Sigmoid colon (tissue), 6 donors: ENCODE measurements at regions not wholly inside any gene's neighbourhood (a gene's known extent, or its start where the extent isn't known, plus 50 kb on each side); places are given as distances from the start of the nearest gene placed in this dataset.

Experiments
- DNase-seq: peaks from one replicate; pipeline ENCODE4 v3.0.0-alpha.2; 2019
- H3K27ac ChIP-seq, 4 donors: fragments of 200-600 bp; sonication (generic); one replicate each; pipeline ENCODE4 v1.5.1; 2016 to 2019; ENCODE audit warnings: mild to moderate bottlenecking in 1 of 4
- H3K27me3 ChIP-seq, 3 donors: fragments of 200-600 bp; sonication (generic); one replicate each; pipeline ENCODE4 v1.5.1; 2019; ENCODE audit warnings: mild to moderate bottlenecking in 1 of 3
- H3K36me3 ChIP-seq, 4 donors: fragments of 200-600 bp; sonication (generic); one replicate each; pipeline ENCODE4 v1.5.1; 2016 to 2019
- H3K4me1 ChIP-seq, 4 donors: fragments of 200-600 bp; sonication (generic); one replicate each; pipeline ENCODE4 v1.5.1; 2017 to 2019
- H3K4me3 ChIP-seq, 4 donors: fragments of 200-600 bp; sonication (generic); one replicate each; pipeline ENCODE4 v1.5.1; 2017 to 2019; ENCODE audit warnings: mild to moderate bottlenecking in 2 of 4, moderate library complexity in 1 of 4
- H3K9me3 ChIP-seq, 4 donors: fragments of 200-600 bp in 3 of 4; sonication (generic) in 3 of 4; one replicate each; pipeline versions ENCODE4 v1.5.1 to v1.6.1; 2013 to 2019
- CTCF ChIP-seq, 4 experiments: fragments of 450-650 bp in 3 of 4; fragments of 200-600 bp in 1 of 4; IDR thresholded peaks; one replicate each; pipeline ENCODE4 v1.5.1; 2016 to 2019; ENCODE audit warnings: antibody characterized with exemption in 4 of 4, mild to moderate bottlenecking in 3 of 4, moderate library complexity in 2 of 4
- EP300 ChIP-seq, 4 donors: sonication (generic); formaldehyde crosslinking; IDR thresholded peaks; one replicate each; pipeline ENCODE4 v1.6.1; 2017; ENCODE audit warnings: antibody characterized with exemption in 4 of 4
- POLR2A ChIP-seq, 2 donors: fragments of 450-650 bp; IDR thresholded peaks; one replicate each; pipeline ENCODE4 v1.6.1; 2016; ENCODE audit warnings: antibody characterized with exemption in 2 of 2, mild to moderate bottlenecking in 2 of 2, moderate library complexity in 2 of 2
- POLR2AphosphoS5 ChIP-seq, 4 donors: sonication (generic); formaldehyde crosslinking; IDR thresholded peaks; one replicate each; pipeline ENCODE4 v1.6.1; 2017; ENCODE audit warnings: antibody characterized with exemption in 4 of 4
- WGBS, 2 donors: extraction: QIAGEN DNeasy Blood & Tissue Kit; methylation state at CpG; one replicate each; pipeline ENCODE4 v1.1.7; 2013; 5-methylcytosine and 5-hydroxymethylcytosine counted together
- intact Hi-C: fragments of 100-400 bp; cut with DNase I; formaldehyde crosslinking; loops from one replicate; pipeline ENCODE4 v1.15.1; 2023
- donor health status: healthy with polysubstance abuse.
- donor health status: healthy.

GRCh38 chr7:85509476-85509875 is 322.6 kb upstream of the SEMA3D start:
- H3K27ac ChIP-seq = no peak overlapping the region
- no peaks in the 10 kb centered on the region for H3K9me3 ChIP-seq
- DNase-seq = no peak
- no peaks in the 10 kb centered on the region for H3K27me3 ChIP-seq
- H3K4me3 ChIP-seq = no peak overlapping the region
- intact Hi-C loops = no loop called here
- 43 to 81% methylated on average over 2 of the region's 2 CpGs for WGBS, 2 donors
- TF ChIP-seq POLR2AphosphoS5 (IDR thresholded peaks at IDR 0.05) = no peak
- TF ChIP-seq EP300 (IDR thresholded peaks at IDR 0.05) = no peak
- TF ChIP-seq CTCF (IDR thresholded peaks at IDR 0.05) = no peak
- TF ChIP-seq POLR2A (IDR thresholded peaks at IDR 0.05) = no peak
- no peaks in the 10 kb centered on the region for H3K36me3 ChIP-seq
- no peaks in the 10 kb centered on the region for H3K4me1 ChIP-seq

GRCh38 chr7:85508642-85509410 is 322.0 kb upstream of the SEMA3D start:
- Histone ChIP-seq H3K9me3 (no peaks in the 10 kb centered on the region), H3K36me3 (no peaks in the 10 kb centered on the region), H3K27me3 (no peaks in the 10 kb centered on the region), H3K4me1 (no peaks in the 10 kb centered on the region), H3K4me3 (no peak overlapping the region), H3K27ac (no peak overlapping the region)
- no peak for DNase-seq
- intact Hi-C loops = no loop called here
- WGBS, 2 donors = 67 to 83% methylated on average over 4 of the region's 4 CpGs
- TF ChIP-seq CTCF (IDR thresholded peaks at IDR 0.05) = no peak
- no peak for TF ChIP-seq POLR2AphosphoS5 (IDR thresholded peaks at IDR 0.05)
- no peak for TF ChIP-seq POLR2A (IDR thresholded peaks at IDR 0.05)
- TF ChIP-seq EP300 (IDR thresholded peaks at IDR 0.05) = no peak

- H3K4me3 ChIP-seq = no peak overlapping the region
- no peaks in the 10 kb centered on the region for H3K9me3 ChIP-seq
- TF ChIP-seq CTCF (IDR thresholded peaks at IDR 0.05) (no peak), POLR2AphosphoS5 (IDR thresholded peaks at IDR 0.05) (no peak), EP300 (IDR thresholded peaks at IDR 0.05) (no peak), POLR2A (IDR thresholded peaks at IDR 0.05) (no peak)
- intact Hi-C loops = no loop called here
- H3K27me3 ChIP-seq = no peaks in the 10 kb centered on the region
- no peak for DNase-seq
- no peaks in the 10 kb centered on the region for H3K4me1 ChIP-seq
- no peaks in the 10 kb centered on the region for H3K36me3 ChIP-seq
- H3K27ac ChIP-seq = no peak overlapping the region
Measured at GRCh38 chr7:85498031-85498430, 311.2 kb upstream of the SEMA3D start.

- Histone ChIP-seq H3K36me3 (no peaks in the 10 kb centered on the region), H3K27me3 (no peaks in the 10 kb centered on the region), H3K4me1 (no peaks in the 10 kb centered on the region), H3K9me3 (peaks cover 0 to 4% (median 0%) of the 10 kb centered on the region in 4 donors), H3K27ac (no peak overlapping the region), H3K4me3 (no peak overlapping the region)
- DNase-seq = no peak
- WGBS, 2 donors = 67 to 73% methylated on average over 3 of the region's 3 CpGs
- no peak for TF ChIP-seq CTCF (IDR thresholded peaks at IDR 0.05)
- no peak for TF ChIP-seq POLR2AphosphoS5 (IDR thresholded peaks at IDR 0.05)
- no peak for TF ChIP-seq EP300 (IDR thresholded peaks at IDR 0.05)
- TF ChIP-seq POLR2A (IDR thresholded peaks at IDR 0.05) = no peak
- intact Hi-C loops = no loop called here
Measured at GRCh38 chr7:85489498-85489897, 302.6 kb upstream of the SEMA3D start.

- Histone ChIP-seq H3K36me3 (no peaks in the 10 kb centered on the region), H3K4me1 (no peaks in the 10 kb centered on the region), H3K9me3 (peaks cover 0 to 4% (median 0%) of the 10 kb centered on the region in 4 donors), H3K27me3 (no peaks in the 10 kb centered on the region), H3K4me3 (no peak overlapping the region), H3K27ac (no peak overlapping the region)
- WGBS, 2 donors = 90 to 97% methylated on average over 1 of the region's 1 CpG
- intact Hi-C loops = no loop called here
- DNase-seq = no peak
- TF ChIP-seq EP300 (IDR thresholded peaks at IDR 0.05) = no peak
- TF ChIP-seq POLR2AphosphoS5 (IDR thresholded peaks at IDR 0.05) = no peak
- TF ChIP-seq POLR2A (IDR thresholded peaks at IDR 0.05) = no peak
- no peak for TF ChIP-seq CTCF (IDR thresholded peaks at IDR 0.05)
Measured at GRCh38 chr7:85488406-85488805, 301.6 kb upstream of the SEMA3D start.
